Fibroblast of mammary gland (primary cell): ENCODE measurements at regions not wholly inside any gene's neighbourhood (a gene's known extent, or its start where the extent isn't known, plus 50 kb on each side); places are given as distances from the start of the nearest gene placed in this dataset.

ENCODE experiments used
- DNase-seq: peaks from one replicate; pipeline ENCODE4 v3.0.0-alpha.2; 2010; ENCODE audit warnings: low read depth
- H3K4me3 ChIP-seq: 2 replicates; pipeline ENCODE4 v1.5.1; 2011; ENCODE audit warnings: low read depth, mild to moderate bottlenecking, low read length, moderate library complexity; ENCODE audit not compliant: control insufficient read depth
- CTCF ChIP-seq: conservative IDR thresholded peaks from 2 replicates; pipeline ENCODE4 v1.5.1; 2011; ENCODE audit warnings: low read depth, low read length, inconsistent platforms; ENCODE audit not compliant: control insufficient read depth, insufficient read depth

- no peak for TF ChIP-seq CTCF
- no peak overlapping the region for H3K4me3 ChIP-seq
- no peak for DNase-seq
Observed at GRCh38 chr11:119545978-119546915, 123.3 kb upstream of the THY1 start.

GRCh38 chr11:119540370-119541125, 117.6 kb upstream of the THY1 start:
- no peak for TF ChIP-seq CTCF

GRCh38 chr11:119539583-119539982, 116.6 kb upstream of the THY1 start:
- no peak for TF ChIP-seq CTCF
- H3K4me3 ChIP-seq: no peak overlapping the region
- DNase-seq: no peak

More at GRCh38 chr11:119540370-119541125, 117.6 kb upstream of the THY1 start:
- no peak for DNase-seq
- no peak overlapping the region for H3K4me3 ChIP-seq

GRCh38 chr11:119538753-119539152, 115.8 kb upstream of the THY1 start:
- H3K4me3 ChIP-seq: no peak overlapping the region
- DNase-seq: peak; percentile 38

GRCh38 chr11:119537306-119538253, 114.6 kb upstream of the THY1 start:
- no peak overlapping the region for H3K4me3 ChIP-seq
- no peak for DNase-seq
- TF ChIP-seq CTCF: no peak

More at GRCh38 chr11:119538753-119539152, 115.8 kb upstream of the THY1 start:
- no peak for TF ChIP-seq CTCF

GRCh38 chr11:119536801-119537200, 113.8 kb upstream of the THY1 start:
- H3K4me3 ChIP-seq: no peak overlapping the region
- no peak for TF ChIP-seq CTCF
- no peak for DNase-seq
